Lower leg skin (tissue), 3 donors: ENCODE measurements at regions not wholly inside any gene's neighbourhood (a gene's known extent, or its start where the extent isn't known, plus 50 kb on each side); places are given as distances from the start of the nearest gene placed in this dataset.

Experiments used
- POLR2A ChIP-seq, 2 donors: fragments of 450-650 bp; IDR thresholded peaks; one replicate each; pipeline ENCODE4 v1.6.1; 2016 to 2017; ENCODE audit warnings: antibody characterized with exemption in 2 of 2, mild to moderate bottlenecking in 1 of 2, moderate library complexity in 1 of 2
- TF ChIP-seq, protein P1 (sequence below), 3 donors: fragments of 450-650 bp; IDR thresholded peaks; one replicate each; pipeline ENCODE4 v1.5.1; 2016; ENCODE audit warnings: antibody characterized with exemption in 3 of 3, mild to moderate bottlenecking in 3 of 3, moderate library complexity in 2 of 3

- TF ChIP-seq POLR2A (IDR thresholded peaks at IDR 0.05), result no peak
- TF ChIP-seq, protein P1, sequence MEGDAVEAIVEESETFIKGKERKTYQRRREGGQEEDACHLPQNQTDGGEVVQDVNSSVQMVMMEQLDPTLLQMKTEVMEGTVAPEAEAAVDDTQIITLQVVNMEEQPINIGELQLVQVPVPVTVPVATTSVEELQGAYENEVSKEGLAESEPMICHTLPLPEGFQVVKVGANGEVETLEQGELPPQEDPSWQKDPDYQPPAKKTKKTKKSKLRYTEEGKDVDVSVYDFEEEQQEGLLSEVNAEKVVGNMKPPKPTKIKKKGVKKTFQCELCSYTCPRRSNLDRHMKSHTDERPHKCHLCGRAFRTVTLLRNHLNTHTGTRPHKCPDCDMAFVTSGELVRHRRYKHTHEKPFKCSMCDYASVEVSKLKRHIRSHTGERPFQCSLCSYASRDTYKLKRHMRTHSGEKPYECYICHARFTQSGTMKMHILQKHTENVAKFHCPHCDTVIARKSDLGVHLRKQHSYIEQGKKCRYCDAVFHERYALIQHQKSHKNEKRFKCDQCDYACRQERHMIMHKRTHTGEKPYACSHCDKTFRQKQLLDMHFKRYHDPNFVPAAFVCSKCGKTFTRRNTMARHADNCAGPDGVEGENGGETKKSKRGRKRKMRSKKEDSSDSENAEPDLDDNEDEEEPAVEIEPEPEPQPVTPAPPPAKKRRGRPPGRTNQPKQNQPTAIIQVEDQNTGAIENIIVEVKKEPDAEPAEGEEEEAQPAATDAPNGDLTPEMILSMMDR (IDR thresholded peaks at IDR 0.05), result no peak
These were observed 378.8 kb downstream of the QKI start for GRCh38 chr6:163793011-163793983.
